IMR-90 (cell line): ENCODE measurements at regions not wholly inside any gene's neighbourhood (a gene's known extent, or its start where the extent isn't known, plus 50 kb on each side); places are given as distances from the start of the nearest gene placed in this dataset.

ENCODE experiments used
- CTCF ChIP-seq: conservative IDR thresholded peaks from 2 replicates; pipeline ENCODE4 v1.5.1; 2012; ENCODE audit warnings: mild to moderate bottlenecking, low read depth, low read length, improper control_type of control experiment
- POLR2A ChIP-seq: IDR thresholded peaks from 2 replicates; pipeline ENCODE4 v1.6.1; 2012; ENCODE audit warnings: mild to moderate bottlenecking, low read depth, low read length
- RFX5 ChIP-seq: IDR thresholded peaks from 2 replicates; pipeline ENCODE4 v1.8.0; 2012; ENCODE audit warnings: low read depth, mild to moderate bottlenecking, low read length, moderate library complexity

DNA sequence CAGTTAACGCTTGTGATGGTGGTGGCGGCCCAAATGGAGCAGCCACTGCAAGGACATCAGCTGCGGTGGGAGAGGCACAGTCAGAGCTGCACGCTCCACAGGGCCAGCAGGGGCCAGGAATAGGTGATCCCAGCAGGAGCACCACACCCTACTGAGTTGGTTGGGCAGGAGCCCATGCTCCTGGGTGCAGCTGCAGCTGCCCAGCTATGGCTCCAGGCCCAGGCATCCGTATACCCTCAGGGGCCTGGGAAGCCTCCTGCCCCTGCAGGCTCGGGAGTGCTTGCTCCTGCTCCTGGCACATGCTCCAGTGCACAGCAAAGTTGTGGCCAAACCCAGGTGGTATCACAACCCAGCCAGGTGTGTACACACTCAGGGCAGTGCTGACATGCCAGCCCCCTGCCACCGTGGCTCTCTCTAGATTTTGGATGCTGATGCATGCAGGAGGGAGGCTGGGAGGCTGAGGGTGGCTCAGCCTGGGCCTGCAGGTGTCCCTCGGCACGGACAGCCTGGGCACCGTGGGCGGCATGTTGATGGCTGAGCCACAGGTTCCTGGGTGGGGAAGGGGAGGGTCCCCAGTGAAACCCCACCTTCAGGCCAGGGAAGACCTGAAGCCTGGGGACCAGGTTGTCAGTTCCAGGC, 150.2 kb downstream of the CXXC4 start:
- no peak for TF ChIP-seq RFX5
- no peak for TF ChIP-seq CTCF
- TF ChIP-seq POLR2A, result no peak
